Mesenchymal stem cell (in vitro differentiated cells and primary cell): ENCODE measurements at regions not wholly inside any gene's neighbourhood (a gene's known extent, or its start where the extent isn't known, plus 50 kb on each side); places are given as distances from the start of the nearest gene placed in this dataset.

ENCODE experiments used
- DNase-seq: peaks from one replicate; pipeline ENCODE4 v3.0.0-alpha.2; 2013
- H2AFZ ChIP-seq: one replicate; pipeline ENCODE4 v1.6.1; 2013; ENCODE audit warnings: low read depth, mild to moderate bottlenecking, control low read depth, inconsistent platforms, low read length, moderate library complexity
- H2AK5ac ChIP-seq: 2 replicates; pipeline ENCODE4 v1.6.1; 2013; ENCODE audit warnings: low read length, moderate library complexity, mild to moderate bottlenecking, inconsistent platforms; ENCODE audit not compliant: severe bottlenecking
- H2BK120ac ChIP-seq: one replicate; pipeline ENCODE4 v1.6.1; 2013; ENCODE audit warnings: low read depth, mild to moderate bottlenecking, inconsistent platforms, low read length, moderate library complexity
- H2BK12ac ChIP-seq, 2 experiments: one replicate each; pipeline ENCODE4 v1.6.1; 2013; ENCODE audit warnings: inconsistent platforms in 2 of 2, low read length in 2 of 2, mild to moderate bottlenecking in 2 of 2, moderate library complexity in 2 of 2, control low read depth in 1 of 2
- H2BK15ac ChIP-seq: one replicate; pipeline ENCODE4 v1.6.1; 2013; ENCODE audit warnings: mild to moderate bottlenecking, low read depth, inconsistent platforms; ENCODE audit not compliant: poor library complexity, severe bottlenecking
- H2BK5ac ChIP-seq: 2 replicates; pipeline ENCODE4 v1.6.1; 2013; ENCODE audit warnings: low read depth, mild to moderate bottlenecking, low read length, control low read depth, inconsistent platforms; ENCODE audit not compliant: poor library complexity, severe bottlenecking
- H3K14ac ChIP-seq, 2 experiments: one replicate each; pipeline ENCODE4 v1.6.1; 2013; ENCODE audit warnings: inconsistent platforms in 2 of 2, low read length in 2 of 2, control low read depth in 1 of 2, mild to moderate bottlenecking in 1 of 2, moderate library complexity in 1 of 2
- H3K18ac ChIP-seq, 2 experiments: one replicate each; pipeline ENCODE4 v1.6.1; 2013; ENCODE audit warnings: inconsistent platforms in 2 of 2, low read length in 2 of 2, control low read depth in 1 of 2, low read depth in 1 of 2, mild to moderate bottlenecking in 1 of 2
- H3K23ac ChIP-seq, 2 experiments: one replicate each; pipeline ENCODE4 v1.6.1; 2013; ENCODE audit warnings: inconsistent platforms in 2 of 2, low read length in 2 of 2, mild to moderate bottlenecking in 2 of 2, moderate library complexity in 2 of 2, control low read depth in 1 of 2
- H3K27ac ChIP-seq: 2 replicates; pipeline ENCODE4 v1.5.1; 2013; ENCODE audit warnings: mild to moderate bottlenecking, moderate library complexity, low read length, control low read depth, inconsistent platforms; ENCODE audit not compliant: poor library complexity, severe bottlenecking
- H3K27me3 ChIP-seq, 2 experiments: 2 replicates each; pipeline versions ENCODE4 v1.6.1 to v1.7.0; 2013; ENCODE audit warnings: low read length in 2 of 2, mild to moderate bottlenecking in 2 of 2, moderate library complexity in 2 of 2, control low read depth in 1 of 2, inconsistent platforms in 1 of 2; ENCODE audit not compliant: control insufficient read depth in 1 of 2, insufficient read depth in 1 of 2
- H3K36me3 ChIP-seq, 2 experiments: 2 replicates each; pipeline versions ENCODE4 v1.6.1 to v1.7.0; 2013; ENCODE audit warnings: low read length in 2 of 2, control low read depth in 1 of 2, inconsistent platforms in 1 of 2, low read depth in 1 of 2, mild to moderate bottlenecking in 1 of 2; ENCODE audit not compliant: insufficient read depth in 2 of 2, control insufficient read depth in 1 of 2
- H3K4ac ChIP-seq, 2 experiments: one replicate each; pipeline ENCODE4 v1.6.1; 2013; ENCODE audit warnings: inconsistent platforms in 2 of 2, low read length in 2 of 2, mild to moderate bottlenecking in 2 of 2, moderate library complexity in 2 of 2, control low read depth in 1 of 2, low read depth in 1 of 2
- H3K4me1 ChIP-seq: 2 replicates; pipeline ENCODE4 v1.6.1; 2013; ENCODE audit warnings: low read depth, low read length, control low read depth; ENCODE audit not compliant: control insufficient read depth, insufficient read depth
- H3K4me2 ChIP-seq: 2 replicates; pipeline ENCODE4 v1.6.1; 2013; ENCODE audit warnings: low read length, mild to moderate bottlenecking, inconsistent platforms; ENCODE audit not compliant: poor library complexity, severe bottlenecking
- H3K4me3 ChIP-seq, 2 experiments: 2 replicates each; pipeline versions ENCODE4 v1.5.1 to v1.7.0; 2013; ENCODE audit warnings: low read length in 2 of 2, mild to moderate bottlenecking in 2 of 2, control low read depth in 1 of 2, low read depth in 1 of 2; ENCODE audit not compliant: insufficient read depth in 1 of 2
- H3K79me1 ChIP-seq: replicated peaks from 2 replicates; pipeline ENCODE4 v1.6.1; 2013; ENCODE audit warnings: mild to moderate bottlenecking, control low read depth, low read length, inconsistent platforms; ENCODE audit not compliant: poor library complexity, severe bottlenecking
- H3K9ac ChIP-seq: 2 replicates; pipeline ENCODE4 v1.7.0; 2013; ENCODE audit warnings: mild to moderate bottlenecking, low read length, moderate library complexity
- H3K9me3 ChIP-seq: 2 replicates; pipeline ENCODE4 v1.7.0; 2013; ENCODE audit warnings: mild to moderate bottlenecking, low read length; ENCODE audit not compliant: control insufficient read depth
- H4K8ac ChIP-seq: one replicate; pipeline ENCODE4 v1.6.1; 2013; ENCODE audit warnings: inconsistent platforms, mild to moderate bottlenecking, low read length, moderate library complexity
- H4K91ac ChIP-seq: one replicate; pipeline ENCODE4 v1.6.1; 2013; ENCODE audit warnings: mild to moderate bottlenecking, low read length, inconsistent platforms
- WGBS: methylation state at CpG from one replicate; pipeline ENCODE4 v1.1.7; 2013; ENCODE audit warnings: mixed read lengths; 5-methylcytosine and 5-hydroxymethylcytosine counted together

- no peak for DNase-seq
- Histone ChIP-seq H3K4ac (no peak overlapping the region), H3K9me3 (no peaks in the 10 kb centered on the region), H2BK120ac (no peak overlapping the region), H2AK5ac (no peak overlapping the region), H2BK5ac (no peak overlapping the region), H3K23ac (no peak overlapping the region), H3K18ac (peak overlapping the region in 1 of 2 experiments; percentile 62), H2BK15ac (no peak overlapping the region), H3K27me3 (no peaks in the 10 kb centered on the region), H3K36me3 (no peaks in the 10 kb centered on the region), H3K27ac (no peak overlapping the region), H3K9ac (no peak overlapping the region), H3K4me2 (no peak overlapping the region), H3K79me1 (no peaks in the 10 kb centered on the region), H4K8ac (peak overlapping the region; percentile 54), H3K4me1 (no peaks in the 10 kb centered on the region), H3K14ac (no peak overlapping the region), H4K91ac (peak overlapping the region; percentile 61), H3K4me3 (no peak overlapping the region), H2BK12ac (no peak overlapping the region), H2AFZ (no peak overlapping the region)
- 63% methylated on average over 3 of the region's 3 CpGs for WGBS
Measured at GRCh38 chr10:85319826-85320225, 991.4 kb downstream of the CCSER2 start.

GRCh38 chr10:85333594-85333993 is 1005.2 kb downstream of the CCSER2 start:
- H3K27me3 ChIP-seq: no peaks in the 10 kb centered on the region
- WGBS: 82% methylated on average over 3 of the region's 3 CpGs
- no peak overlapping the region for H3K4me3 ChIP-seq
- no peaks in the 10 kb centered on the region for H3K36me3 ChIP-seq
- no peak overlapping the region for H4K91ac ChIP-seq
- no peak overlapping the region for H3K23ac ChIP-seq
- no peak overlapping the region for H3K18ac ChIP-seq
- H2BK120ac ChIP-seq: no peak overlapping the region
- no peak overlapping the region for H3K9ac ChIP-seq
- H2BK15ac ChIP-seq: no peak overlapping the region
- no peak overlapping the region for H3K14ac ChIP-seq
- DNase-seq: no peak
- H2BK5ac ChIP-seq: no peak overlapping the region
- no peaks in the 10 kb centered on the region for H3K79me1 ChIP-seq
- H2AK5ac ChIP-seq: no peak overlapping the region
- H3K4me2 ChIP-seq: no peak overlapping the region
- H3K9me3 ChIP-seq: peaks cover 19% of the 10 kb centered on the region
- H2AFZ ChIP-seq: no peak overlapping the region
- no peak overlapping the region for H3K27ac ChIP-seq
- H4K8ac ChIP-seq: no peak overlapping the region
- H2BK12ac ChIP-seq: no peak overlapping the region
- no peaks in the 10 kb centered on the region for H3K4me1 ChIP-seq
- no peak overlapping the region for H3K4ac ChIP-seq

- Histone ChIP-seq H4K8ac (no peak overlapping the region), H3K4me1 (no peaks in the 10 kb centered on the region), H2AK5ac (no peak overlapping the region), H3K9ac (no peak overlapping the region), H4K91ac (no peak overlapping the region), H3K36me3 (no peaks in the 10 kb centered on the region), H3K14ac (no peak overlapping the region), H3K79me1 (no peaks in the 10 kb centered on the region), H2BK15ac (no peak overlapping the region), H3K18ac (no peak overlapping the region), H2BK120ac (no peak overlapping the region), H3K4me3 (no peak overlapping the region), H3K23ac (no peak overlapping the region), H3K9me3 (no peaks in the 10 kb centered on the region), H2AFZ (no peak overlapping the region), H3K4ac (no peak overlapping the region), H2BK5ac (no peak overlapping the region), H3K4me2 (no peak overlapping the region), H3K27me3 (no peaks in the 10 kb centered on the region), H3K27ac (no peak overlapping the region), H2BK12ac (no peak overlapping the region)
- 100% methylated on average over 1 of the region's 1 CpG for WGBS
- DNase-seq: no peak
Measured at GRCh38 chr10:85362401-85362800, 1004.2 kb downstream of the GRID1 start.

GRCh38 chr10:85377029-85377806 is 989.4 kb downstream of the GRID1 start:
- no peak overlapping the region for H3K14ac ChIP-seq
- no peak overlapping the region for H3K18ac ChIP-seq
- H2BK15ac ChIP-seq: no peak overlapping the region
- H3K27ac ChIP-seq: no peak overlapping the region
- H2AK5ac ChIP-seq: no peak overlapping the region
- H2BK12ac ChIP-seq: no peak overlapping the region
- no peak overlapping the region for H3K4me3 ChIP-seq
- H2AFZ ChIP-seq: no peak overlapping the region
- no peaks in the 10 kb centered on the region for H3K36me3 ChIP-seq
- H3K79me1 ChIP-seq: no peaks in the 10 kb centered on the region
- H3K9ac ChIP-seq: no peak overlapping the region
- DNase-seq: no peak
- no peaks in the 10 kb centered on the region for H3K4me1 ChIP-seq
- 82% methylated on average over 9 of the region's 10 CpGs for WGBS
- H3K4me2 ChIP-seq: no peak overlapping the region
- H3K9me3 ChIP-seq: no peaks in the 10 kb centered on the region
- H3K27me3 ChIP-seq: no peaks in the 10 kb centered on the region
- H2BK5ac ChIP-seq: no peak overlapping the region
- no peak overlapping the region for H4K91ac ChIP-seq
- H4K8ac ChIP-seq: no peak overlapping the region
- no peak overlapping the region for H3K4ac ChIP-seq
- H3K23ac ChIP-seq: no peak overlapping the region
- H2BK120ac ChIP-seq: no peak overlapping the region
